GM23338 (cell line): ENCODE measurements at regions not wholly inside any gene's neighbourhood (a gene's known extent, or its start where the extent isn't known, plus 50 kb on each side); places are given as distances from the start of the nearest gene placed in this dataset.

Source experiments
- ATAC-seq: fragments of 200-7000 bp; cut with Tn5 transposase; 3 replicates; pipeline ENCODE4 v1.9.1; 2020
- DNase-seq: peaks from one replicate; pipeline ENCODE4 v3.0.0-alpha.2; 2015; ENCODE audit warnings: low spot score
- H2AFZ ChIP-seq: fragments of 200-600 bp; sonication (generic); 2 replicates; pipeline ENCODE4 v1.8.0; 2016; ENCODE audit warnings: antibody characterized with exemption, mild to moderate bottlenecking, moderate library complexity
- H3F3A ChIP-seq: fragments of 200-600 bp; sonication (generic); replicated peaks from 2 replicates; pipeline ENCODE4 v1.8.0; 2017; ENCODE audit warnings: antibody characterized with exemption, mixed run types, low read depth
- H3K27ac ChIP-seq: fragments of 200-600 bp; sonication (generic); 2 replicates; pipeline ENCODE4 v1.6.1; 2016; ENCODE audit warnings: low read depth
- H3K27me3 ChIP-seq: fragments of 200-600 bp; sonication (generic); 2 replicates; pipeline ENCODE4 v1.8.0; 2016; ENCODE audit warnings: mild to moderate bottlenecking, mixed run types, moderate library complexity; ENCODE audit not compliant: insufficient read depth
- H3K36me3 ChIP-seq: fragments of 200-600 bp; sonication (generic); 2 replicates; pipeline ENCODE4 v1.8.0; 2016; ENCODE audit warnings: mild to moderate bottlenecking; ENCODE audit not compliant: insufficient read depth
- H3K4me1 ChIP-seq: fragments of 200-600 bp; sonication (generic); 2 replicates; pipeline ENCODE4 v1.8.0; 2016; ENCODE audit warnings: mild to moderate bottlenecking, moderate library complexity; ENCODE audit not compliant: insufficient read depth
- H3K4me2 ChIP-seq: fragments of 200-600 bp; sonication (generic); 2 replicates; pipeline ENCODE4 v1.7.1; 2017; ENCODE audit warnings: mixed run types
- H3K4me3 ChIP-seq: fragments of 200-600 bp; sonication (generic); 2 replicates; pipeline ENCODE4 v1.6.1; 2016; ENCODE audit warnings: mixed run types
- H3K79me2 ChIP-seq: fragments of 200-600 bp; sonication (generic); replicated peaks from 2 replicates; pipeline ENCODE4 v1.8.0; 2017; ENCODE audit warnings: mild to moderate bottlenecking; ENCODE audit not compliant: insufficient read depth
- H3K9me2 ChIP-seq: fragments of 200-600 bp; sonication (generic); 2 replicates; pipeline ENCODE4 v1.8.0; 2017; ENCODE audit not compliant: insufficient read depth
- H4K20me1 ChIP-seq: fragments of 200-600 bp; sonication (generic); replicated peaks from 2 replicates; pipeline ENCODE4 v1.8.0; 2017; ENCODE audit warnings: mild to moderate bottlenecking; ENCODE audit not compliant: insufficient read depth
- H3K27ac Mint-ChIP-seq: 2 replicates; pipeline ENCODE4 v1.8.0; 2020; ENCODE audit warnings: inconsistent platforms, mild to moderate bottlenecking, moderate library complexity, mixed read lengths
- H3K27me3 Mint-ChIP-seq: 3 replicates; pipeline ENCODE4 v1.8.0; 2022; ENCODE audit warnings: low read depth, mild to moderate bottlenecking, moderate library complexity, mixed read lengths, inconsistent platforms; ENCODE audit not compliant: insufficient read depth, poor library complexity
- H3K36me3 Mint-ChIP-seq: 3 replicates; pipeline ENCODE4 v1.8.0; 2021; ENCODE audit warnings: low read depth, mild to moderate bottlenecking, inconsistent platforms, moderate library complexity, mixed read lengths
- H3K4me1 Mint-ChIP-seq: 3 replicates; pipeline ENCODE4 v1.8.0; 2020; ENCODE audit warnings: mild to moderate bottlenecking, inconsistent platforms, mixed read lengths
- H3K4me3 Mint-ChIP-seq: 3 replicates; pipeline ENCODE4 v1.8.0; 2021; ENCODE audit warnings: moderate library complexity, mild to moderate bottlenecking, inconsistent platforms, mixed read lengths
- H3K9me3 Mint-ChIP-seq: 3 replicates; pipeline ENCODE4 v1.8.0; 2020; ENCODE audit warnings: moderate library complexity, mild to moderate bottlenecking, inconsistent platforms, mixed read lengths
- CREB1 ChIP-seq: fragments of 250-450 bp; sonication (Bioruptor Pico); IDR thresholded peaks from 2 replicates; pipeline ENCODE4 v1.5.0; 2020; ENCODE audit warnings: low read depth, mild to moderate bottlenecking, moderate library complexity
- ETS1 ChIP-seq: IDR thresholded peaks from 2 replicates; pipeline ENCODE4 v1.6.1; 2016; ENCODE audit warnings: antibody characterized with exemption
- EZH2 ChIP-seq: fragments of 200-600 bp; sonication (generic); IDR thresholded peaks from one replicate; pipeline ENCODE4 v1.8.0; 2017; ENCODE audit warnings: antibody characterized with exemption, mild to moderate bottlenecking, low read depth; ENCODE audit not compliant: unreplicated experiment
- EZH2phosphoT487 ChIP-seq: fragments of 200-600 bp; sonication (generic); IDR thresholded peaks from one replicate; pipeline ENCODE4 v1.8.1; 2018; ENCODE audit warnings: antibody characterized with exemption; ENCODE audit not compliant: unreplicated experiment
- JUNB ChIP-seq: IDR thresholded peaks from one replicate; pipeline ENCODE4 v1.6.1; 2016; ENCODE audit warnings: antibody characterized with exemption; ENCODE audit not compliant: unreplicated experiment
- NANOG ChIP-seq: IDR thresholded peaks from 2 replicates; pipeline ENCODE4 v1.6.1; 2016; ENCODE audit warnings: antibody characterized with exemption, borderline replicate concordance
- POLR2AphosphoS5 ChIP-seq: IDR thresholded peaks from 2 replicates; pipeline ENCODE4 v1.6.1; 2016; ENCODE audit warnings: antibody characterized with exemption, low read depth
- REST ChIP-seq: IDR thresholded peaks from one replicate; pipeline ENCODE4 v1.6.1; 2018; ENCODE audit warnings: antibody characterized with exemption; ENCODE audit not compliant: unreplicated experiment
- ZNF114 ChIP-seq: fragments of 250-450 bp; sonication (Bioruptor Pico); IDR thresholded peaks from 2 replicates; pipeline ENCODE4 v1.5.0; 2020; ENCODE audit warnings: mild to moderate bottlenecking, moderate library complexity
- ZNF331 ChIP-seq: fragments of 250-450 bp; sonication (Bioruptor Pico); IDR thresholded peaks from 2 replicates; pipeline ENCODE4 v1.5.0; 2020; ENCODE audit warnings: low read depth, mild to moderate bottlenecking, moderate library complexity
- ZNF462 ChIP-seq: fragments of 250-450 bp; sonication (Bioruptor Pico); IDR thresholded peaks from 2 replicates; pipeline ENCODE4 v1.5.0; 2020; ENCODE audit warnings: mild to moderate bottlenecking, moderate library complexity

GRCh38 chr1:10848109-10848684 lies 51.8 kb upstream of the CASZ1 start:
- H3K4me3 ChIP-seq: no peak overlapping the region
- Mint-ChIP-seq H3K27ac (no peak overlapping the region), H3K4me3 (no peak overlapping the region), H3K4me1 (peaks cover 2% of the 10 kb centered on the region; the same call in 1 of the 3 replicates), H3K27me3 (peaks cover 6% of the 10 kb centered on the region), H3K9me3 (peaks cover 17% of the 10 kb centered on the region; the same call in 2 of the 3 replicates), H3K36me3 (peaks cover 8% of the 10 kb centered on the region; the same call in 2 of the 3 replicates)
- H3K27me3 ChIP-seq: no peaks in the 10 kb centered on the region
- no peaks in the 10 kb centered on the region for H3K79me2 ChIP-seq
- H2AFZ ChIP-seq: no peak overlapping the region
- H3K9me2 ChIP-seq: peaks cover 2% of the 10 kb centered on the region; the same call in 1 of the 2 replicates
- H3K4me2 ChIP-seq: no peak overlapping the region
- no peak for DNase-seq
- no peak overlapping the region for H3K27ac ChIP-seq
- no peaks in the 10 kb centered on the region for H3F3A ChIP-seq
- ATAC-seq: no peak
- no peaks in the 10 kb centered on the region for H3K4me1 ChIP-seq
- TF ChIP-seq ZNF114 (CRISPR knock-in tag): no peak
- no peak for TF ChIP-seq CREB1 (CRISPR knock-in tag)
- no peaks in the 10 kb centered on the region for H3K36me3 ChIP-seq
- no peaks in the 10 kb centered on the region for H4K20me1 ChIP-seq

- Histone ChIP-seq H3K27me3 (no peaks in the 10 kb centered on the region), H3K27ac (no peak overlapping the region), H2AFZ (no peak overlapping the region), H3K36me3 (no peaks in the 10 kb centered on the region), H3F3A (no peaks in the 10 kb centered on the region), H3K4me3 (no peak overlapping the region), H3K79me2 (no peaks in the 10 kb centered on the region), H3K4me2 (no peak overlapping the region), H4K20me1 (no peaks in the 10 kb centered on the region), H3K9me2 (peaks cover 3% of the 10 kb centered on the region; the same call in 1 of the 2 replicates), H3K4me1 (no peaks in the 10 kb centered on the region)
- peaks cover 6% of the 10 kb centered on the region for H3K9me3 Mint-ChIP-seq
- DNase-seq: no peak
- H3K4me1 Mint-ChIP-seq: peaks cover 2% of the 10 kb centered on the region; the same call in 1 of the 3 replicates
- no peak overlapping the region for H3K4me3 Mint-ChIP-seq
- no peak for ATAC-seq
- H3K36me3 Mint-ChIP-seq: peaks cover 2% of the 10 kb centered on the region; the same call in 2 of the 3 replicates
- H3K27me3 Mint-ChIP-seq: peaks cover 8% of the 10 kb centered on the region
- H3K27ac Mint-ChIP-seq: no peak overlapping the region
- TF ChIP-seq ZNF331 (CRISPR knock-in tag) (no peak), POLR2AphosphoS5 (no peak), REST (no peak), EZH2 (no peak), ZNF114 (CRISPR knock-in tag) (no peak), CREB1 (CRISPR knock-in tag) (no peak), JUNB (no peak), ETS1 (no peak), NANOG (no peak), ZNF462 (CRISPR knock-in tag) (no peak), EZH2phosphoT487 (no peak)
Observed at GRCh38 chr1:10850026-10850425, 53.6 kb upstream of the CASZ1 start.
